Epithelial cell of esophagus (primary cell): ENCODE measurements at regions not wholly inside any gene's neighbourhood (a gene's known extent, or its start where the extent isn't known, plus 50 kb on each side); places are given as distances from the start of the nearest gene placed in this dataset.

Experiments used
- DNase-seq: peaks from one replicate; pipeline ENCODE4 v3.0.0; 2010; ENCODE audit warnings: low read depth
- H3K4me3 ChIP-seq: 2 replicates; pipeline ENCODE4 v1.5.1; 2011; ENCODE audit warnings: mild to moderate bottlenecking, low read length, control low read depth
- CTCF ChIP-seq: IDR thresholded peaks from 2 replicates; pipeline ENCODE4 v1.5.1; 2011; ENCODE audit warnings: low read depth, mild to moderate bottlenecking, low read length, control low read depth, inconsistent platforms; ENCODE audit not compliant: insufficient read depth; ENCODE audit errors: missing control alignments

DNA sequence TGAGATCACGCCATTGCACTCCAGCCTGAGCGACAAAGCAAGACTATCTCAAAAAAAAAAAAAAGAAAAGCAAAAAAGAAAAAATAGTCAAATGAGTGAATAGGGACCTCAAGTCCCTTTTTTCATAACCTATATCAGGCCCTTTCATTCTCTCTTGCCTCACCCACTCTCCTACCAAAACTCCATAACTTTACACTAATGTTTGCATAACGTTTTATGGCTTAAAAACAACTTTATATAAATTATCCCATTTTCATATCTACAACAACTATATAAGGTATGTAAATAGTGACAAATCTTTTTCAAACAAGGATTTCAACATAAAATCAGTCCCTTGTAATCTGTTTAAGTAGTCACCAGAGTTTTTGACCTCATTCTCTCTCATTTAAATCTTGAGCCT, 56.9 kb upstream of the PIP5K1B start:
- no peak overlapping the region for H3K4me3 ChIP-seq
- no peak for DNase-seq
- no peak for TF ChIP-seq CTCF

DNA sequence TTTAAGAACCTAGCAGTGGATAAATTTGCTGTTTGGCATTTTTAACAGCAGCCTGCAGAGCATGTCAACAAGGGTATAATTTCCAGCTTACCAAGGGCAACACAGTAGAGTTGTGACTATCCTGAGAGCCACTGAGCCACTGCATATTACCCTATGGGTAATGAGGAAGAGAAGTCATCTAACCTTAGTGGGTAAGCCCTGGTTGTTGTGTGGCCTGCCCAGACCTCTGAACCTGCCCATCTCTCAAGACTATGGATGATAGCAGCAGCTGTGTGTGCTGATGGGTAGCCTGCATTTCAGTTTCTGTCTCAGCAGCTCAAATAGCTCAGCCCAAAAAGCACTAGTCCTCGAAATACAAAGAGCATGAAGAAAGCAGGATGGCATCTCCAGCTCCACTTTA, 56.1 kb upstream of the PIP5K1B start:
- DNase-seq = no peak
- H3K4me3 ChIP-seq = no peak overlapping the region
- TF ChIP-seq CTCF = no peak

DNA sequence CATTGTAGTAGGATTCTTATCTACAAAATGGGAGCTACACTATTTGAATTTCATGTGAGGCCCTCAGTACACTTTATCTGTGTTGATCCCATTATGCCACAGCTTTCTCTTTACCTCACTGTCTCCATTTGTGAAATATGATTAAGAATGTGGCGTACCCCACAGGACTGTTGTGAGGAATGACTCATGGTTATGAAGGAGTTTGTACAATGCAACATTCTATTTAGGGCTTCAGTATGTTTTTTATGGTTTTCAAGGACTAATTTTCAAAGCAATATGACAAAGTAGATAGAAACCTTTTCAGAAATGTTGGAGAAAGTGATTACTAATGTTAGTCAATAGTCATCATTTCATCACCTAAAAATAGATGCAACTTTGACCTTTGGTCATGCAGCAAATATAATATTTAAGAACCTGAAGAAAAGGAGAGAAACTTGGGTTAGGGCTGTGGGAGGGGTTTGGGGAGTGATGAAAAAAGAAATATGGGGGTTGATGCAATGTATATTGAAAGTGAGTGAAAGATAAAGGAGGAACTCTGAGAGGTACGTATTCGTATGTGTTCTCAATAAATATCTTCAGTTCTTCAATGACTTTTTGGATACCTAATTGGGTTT, 53.7 kb upstream of the PIP5K1B start:
- no peak for DNase-seq
- no peak overlapping the region for H3K4me3 ChIP-seq
- no peak for TF ChIP-seq CTCF

DNA sequence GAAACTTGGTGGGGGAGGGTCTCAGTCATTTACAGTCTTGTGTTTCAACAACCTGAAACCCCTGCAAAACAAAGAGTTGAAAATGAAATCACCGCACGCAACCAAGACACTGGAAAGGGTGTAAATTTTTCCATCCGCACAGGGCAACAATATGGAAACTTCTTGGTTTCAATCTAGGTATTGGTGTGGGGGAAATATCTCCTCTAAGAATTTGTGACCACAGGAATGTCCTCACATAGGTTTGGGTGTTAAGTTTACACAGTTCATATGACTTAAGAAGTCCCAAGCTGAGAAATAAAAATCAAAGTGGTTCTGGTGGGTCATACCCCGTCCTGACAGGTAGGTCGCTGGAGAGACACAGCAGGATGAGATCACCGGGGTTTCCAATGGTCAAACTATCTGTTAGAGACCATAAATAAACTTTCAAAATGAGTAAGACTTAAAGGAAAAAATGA, 51.9 kb upstream of the PIP5K1B start:
- no peak overlapping the region for H3K4me3 ChIP-seq
- no peak for DNase-seq
- no peak for TF ChIP-seq CTCF

DNA sequence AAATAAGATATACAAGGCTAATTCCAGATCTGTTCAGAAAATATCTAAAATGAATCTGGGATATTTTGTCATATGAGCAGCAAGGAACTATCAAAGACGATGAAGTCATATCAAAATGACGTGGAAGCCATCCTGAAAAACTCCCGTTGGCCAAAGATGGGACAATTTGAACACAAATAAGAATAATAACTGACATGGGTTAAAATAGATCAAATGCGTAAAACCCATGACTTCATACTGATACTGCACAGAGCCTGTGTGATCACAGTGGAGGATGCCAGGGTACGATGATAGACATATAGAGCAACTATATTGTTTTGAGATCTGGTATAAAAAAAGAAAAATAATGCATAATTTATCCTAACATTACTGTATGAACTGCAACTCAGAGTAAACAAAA, 51.0 kb upstream of the PIP5K1B start:
- no peak overlapping the region for H3K4me3 ChIP-seq
- TF ChIP-seq CTCF = no peak
- DNase-seq = no peak
